ENCODE measurements at regions not wholly inside any gene's neighbourhood (a gene's known extent, or its start where the extent isn't known, plus 50 kb on each side); places are given as distances from the start of the nearest gene placed in this dataset.

GRCh38 chr6:47134476-47135189 lies 92.5 kb upstream of the ADGRF1 start (continued):
- TF ChIP-seq CHD7 (IDR thresholded peaks at IDR 0.05; ENCODE audit: low read depth, low read length): no peak
- peak; percentile 100 for TF ChIP-seq SMARCA4 (IDR thresholded peaks at IDR 0.05)
- TF ChIP-seq ZBTB33 (CRISPR knock-in tag; IDR thresholded peaks at IDR 0.05): no peak
- no peak for TF ChIP-seq HOMEZ (CRISPR knock-in tag; IDR thresholded peaks at IDR 0.05)
- no peak for TF ChIP-seq ILK (tag; IDR thresholded peaks at IDR 0.05; ENCODE audit: borderline replicate concordance, low read depth)
- no peak for TF ChIP-seq ESRRA (IDR thresholded peaks at IDR 0.05; ENCODE audit: borderline replicate concordance, low read depth)
- no peak for TF ChIP-seq BRD9 (IDR thresholded peaks at IDR 0.05; ENCODE audit: low read depth, partially characterized antibody)
- peak; percentile 97 for TF ChIP-seq LEF1 (IDR thresholded peaks at IDR 0.05)
- no peak for TF ChIP-seq ZNF347 (CRISPR knock-in tag; IDR thresholded peaks at IDR 0.05; ENCODE audit: low read depth)
- peak; percentile 90 for TF ChIP-seq ZNF512 (tag; IDR thresholded peaks at IDR 0.05)
- TF ChIP-seq ELF2 (CRISPR knock-in tag; IDR thresholded peaks at IDR 0.05): no peak
